NCI-H2227 treated with DMSO at 0.1 percent for 48 hours (cell line): ENCODE measurements at regions not wholly inside any gene's neighbourhood (a gene's known extent, or its start where the extent isn't known, plus 50 kb on each side); places are given as distances from the start of the nearest gene placed in this dataset.

Source experiments
- DNase-seq: peaks from one replicate; lab custom pipeline; 2025; lab: John Stamatoyannopoulos, UW

DNA sequence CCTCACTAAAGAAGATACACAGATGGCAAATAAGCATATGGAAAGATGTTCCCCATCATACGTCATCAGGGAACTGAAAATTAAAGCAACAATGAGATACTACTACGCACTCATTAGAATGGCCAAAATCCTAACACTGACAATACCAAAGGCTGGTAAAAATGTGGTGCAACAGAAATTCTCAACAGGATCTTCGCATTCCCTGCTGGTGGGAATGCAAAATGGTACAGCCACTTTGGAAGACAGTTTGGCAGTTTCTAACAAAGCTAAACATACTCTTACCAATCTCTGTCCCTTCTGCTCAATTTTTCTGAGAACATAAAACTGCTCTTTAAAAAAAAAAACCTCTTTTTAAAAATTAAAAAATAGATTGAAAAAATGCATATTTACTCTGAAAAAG lies 300.2 kb downstream of the FBXW7 start:
- DNase-seq = no peak

GRCh38 chr4:152234571-152234970 lies 301.3 kb downstream of the FBXW7 start:
- no peak for DNase-seq

GRCh38 chr4:152232271-152232670 lies 303.6 kb downstream of the FBXW7 start:
- DNase-seq = no peak

DNA sequence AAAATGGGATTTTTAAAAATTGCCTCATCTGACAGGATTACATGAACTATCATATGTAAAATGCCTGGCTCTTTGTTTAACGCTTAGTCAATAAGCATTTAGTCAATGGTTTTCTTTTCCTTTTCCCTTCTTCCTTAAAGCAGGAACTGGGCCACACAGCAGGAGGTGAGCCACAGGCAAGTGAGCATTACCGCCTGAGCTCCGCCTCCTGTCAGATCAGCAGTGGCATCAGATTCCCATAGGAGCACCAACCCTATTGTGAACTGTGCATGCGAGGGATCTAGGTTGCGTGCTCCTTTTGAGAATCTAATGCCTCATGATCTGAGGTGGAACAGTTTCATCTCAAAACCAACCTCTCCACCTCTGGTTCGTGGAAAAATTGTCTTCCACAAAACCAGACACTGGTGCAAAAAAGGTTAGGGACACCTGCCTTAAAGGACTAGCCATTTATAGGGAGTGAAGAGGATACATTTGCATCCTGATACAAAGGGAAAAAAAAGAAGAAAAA lies 306.1 kb downstream of the FBXW7 start:
- no peak for DNase-seq

DNA sequence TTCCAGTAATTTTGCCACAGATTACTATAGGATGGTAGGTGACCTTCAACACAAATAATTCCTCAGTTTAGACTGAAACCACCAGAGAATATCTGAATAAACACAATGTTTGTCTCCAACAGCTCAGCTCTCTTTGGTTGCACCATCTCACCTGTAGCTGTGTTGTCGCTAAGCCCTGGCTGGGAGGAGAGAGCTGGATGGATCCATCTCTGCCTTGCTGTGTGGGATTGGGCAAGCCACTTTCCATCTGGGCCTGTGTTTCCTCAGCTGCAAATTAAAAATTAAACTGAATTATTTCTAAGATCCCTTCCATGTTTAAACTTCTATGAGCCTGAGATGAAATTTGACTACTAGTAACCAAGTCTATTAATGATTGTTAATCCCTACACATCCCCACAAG lies 310.2 kb downstream of the FBXW7 start:
- DNase-seq = no peak

DNA sequence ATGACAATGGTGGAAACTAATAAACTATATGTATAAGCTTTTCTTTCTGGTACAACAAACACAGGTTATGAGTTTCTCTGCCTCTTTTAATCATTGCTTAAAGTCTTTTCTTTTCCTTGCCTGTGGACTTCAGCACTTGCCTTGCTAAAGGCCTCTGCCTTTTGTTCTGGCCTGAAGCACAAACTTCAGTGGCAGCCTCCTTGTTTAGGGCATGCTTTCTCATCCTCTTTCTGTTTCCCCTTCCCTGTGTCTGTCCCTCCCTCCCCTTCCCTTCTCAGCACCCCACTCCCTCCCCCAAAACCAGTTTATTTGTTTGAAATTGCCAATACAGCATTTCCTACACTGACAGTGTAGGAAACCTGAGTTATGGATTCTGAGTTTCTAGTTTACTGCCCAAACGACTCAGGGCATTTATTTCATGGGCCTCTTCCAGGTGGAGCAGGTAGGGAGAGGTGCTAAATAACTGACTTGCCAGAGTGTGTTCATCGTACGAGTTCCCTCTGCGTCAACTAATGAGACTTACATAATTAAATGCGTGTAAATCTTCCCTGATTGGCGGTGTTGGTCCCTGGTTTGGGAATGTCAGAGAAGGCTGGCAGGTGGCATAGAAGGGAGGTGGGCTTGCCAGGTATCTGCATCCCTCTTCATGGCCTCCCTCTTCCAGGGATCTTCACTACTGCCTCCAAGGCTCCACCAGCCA lies 311.0 kb downstream of the FBXW7 start:
- DNase-seq = no peak

DNA sequence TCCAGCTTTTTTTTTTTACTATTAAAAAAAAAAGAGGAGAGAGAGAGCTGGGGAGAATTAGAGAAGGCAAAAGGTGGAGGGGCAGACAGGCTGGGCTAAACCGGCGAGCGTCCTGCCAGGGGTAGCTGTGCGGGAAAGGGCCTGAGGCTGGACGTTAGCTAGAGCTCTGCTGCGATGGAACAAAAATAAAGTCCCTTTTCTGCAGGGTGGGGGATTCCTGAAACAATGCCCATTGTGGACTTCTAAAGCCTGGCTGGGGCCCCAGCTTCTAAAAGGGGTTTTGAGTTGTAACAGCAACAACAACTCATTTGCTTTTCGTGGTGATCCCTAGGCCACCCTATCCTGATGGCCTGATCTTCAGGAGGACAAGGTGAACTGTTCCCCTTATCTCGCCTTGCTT lies 311.7 kb downstream of the FBXW7 start:
- DNase-seq = no peak

- DNase-seq = no peak
Observed at GRCh38 chr4:152223600-152223999, 312.3 kb downstream of the FBXW7 start.

DNA sequence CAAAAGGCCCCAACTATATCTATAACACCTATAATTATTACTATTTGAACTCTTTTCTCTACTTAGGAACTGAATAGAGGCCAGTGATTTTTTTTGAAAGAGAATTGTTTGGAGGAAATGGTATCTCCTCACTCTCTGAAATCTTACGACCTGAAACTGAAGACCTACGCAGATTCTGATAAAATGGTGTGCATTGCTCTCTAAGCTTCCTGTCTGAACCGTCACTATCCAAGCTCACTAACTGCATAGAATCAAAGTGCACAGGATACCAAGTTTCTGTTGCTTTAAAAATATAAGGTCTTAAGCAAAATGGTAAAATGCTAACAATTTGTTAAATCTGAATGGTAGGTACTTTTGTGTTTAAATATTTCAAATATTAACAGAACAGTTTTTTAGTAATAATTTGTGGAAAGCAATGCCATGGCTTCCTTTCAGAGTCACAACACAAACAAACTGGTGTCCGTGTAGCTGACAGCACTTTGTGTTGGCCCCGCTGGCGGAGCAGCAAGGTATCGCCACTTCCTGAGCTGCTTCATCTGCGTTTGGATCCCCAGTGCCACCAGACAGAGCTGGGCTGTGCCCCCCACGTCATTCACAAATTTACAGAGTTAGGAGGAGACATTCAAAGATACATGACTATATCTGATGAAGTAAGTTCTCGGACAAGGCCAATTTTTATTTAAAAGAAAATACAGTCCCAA lies 313.9 kb downstream of the FBXW7 start:
- DNase-seq = peak; percentile 46

GRCh38 chr4:152220201-152220666 lies 315.7 kb downstream of the FBXW7 start:
- DNase-seq = no peak

GRCh38 chr4:152218576-152218975 lies 317.3 kb downstream of the FBXW7 start:
- DNase-seq = no peak

DNA sequence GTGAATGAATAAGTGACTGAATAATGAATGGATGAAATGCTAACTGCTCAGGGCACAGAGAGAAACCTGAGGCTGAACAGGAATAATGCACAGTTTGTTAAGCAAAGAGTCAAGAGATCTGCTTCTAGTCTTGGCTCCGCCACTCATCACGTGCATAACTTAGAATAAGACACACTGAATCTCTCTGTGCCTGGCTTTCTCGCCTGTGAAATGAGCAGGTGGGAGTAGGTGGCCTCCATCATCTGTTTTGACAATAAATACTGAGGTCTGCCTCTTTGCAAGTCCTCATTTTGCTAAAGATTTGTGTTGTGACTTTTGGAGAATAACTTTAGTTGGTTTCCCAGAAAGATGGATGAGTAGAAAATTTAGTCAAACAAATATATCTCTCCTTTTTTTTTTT lies 318.0 kb downstream of the FBXW7 start:
- DNase-seq = peak; percentile 15

- DNase-seq = peak; percentile 83
Observed at GRCh38 chr4:152211936-152212653, 323.8 kb downstream of the FBXW7 start.

- no peak for DNase-seq
Observed at GRCh38 chr4:152209772-152210493, 326.0 kb downstream of the FBXW7 start.

DNA sequence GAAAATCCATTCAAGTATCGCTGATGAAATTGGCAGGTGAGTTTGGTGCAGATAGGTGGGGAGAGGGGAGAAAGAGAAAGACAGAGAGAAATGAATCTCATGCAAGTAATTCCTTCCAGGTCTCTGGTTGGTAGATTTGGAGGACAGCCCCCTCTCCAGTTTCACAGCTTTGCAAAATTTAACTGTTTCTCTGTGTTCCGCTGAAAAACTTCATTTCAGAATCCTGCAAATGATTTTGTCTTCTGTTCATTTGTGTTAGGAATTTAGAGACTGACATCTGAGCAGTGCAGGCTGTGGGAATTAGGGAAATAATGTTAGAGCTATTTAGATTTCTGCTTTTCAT lies 328.5 kb downstream of the FBXW7 start:
- DNase-seq = no peak

- peak; percentile 5 for DNase-seq
Observed at GRCh38 chr4:152206646-152207377, 329.1 kb downstream of the FBXW7 start.

GRCh38 chr4:152206185-152206584 lies 329.7 kb downstream of the FBXW7 start:
- no peak for DNase-seq

GRCh38 chr4:152202415-152202814 lies 333.5 kb downstream of the FBXW7 start:
- no peak for DNase-seq

GRCh38 chr4:152200511-152201333 lies 335.2 kb downstream of the FBXW7 start:
- no peak for DNase-seq

DNA sequence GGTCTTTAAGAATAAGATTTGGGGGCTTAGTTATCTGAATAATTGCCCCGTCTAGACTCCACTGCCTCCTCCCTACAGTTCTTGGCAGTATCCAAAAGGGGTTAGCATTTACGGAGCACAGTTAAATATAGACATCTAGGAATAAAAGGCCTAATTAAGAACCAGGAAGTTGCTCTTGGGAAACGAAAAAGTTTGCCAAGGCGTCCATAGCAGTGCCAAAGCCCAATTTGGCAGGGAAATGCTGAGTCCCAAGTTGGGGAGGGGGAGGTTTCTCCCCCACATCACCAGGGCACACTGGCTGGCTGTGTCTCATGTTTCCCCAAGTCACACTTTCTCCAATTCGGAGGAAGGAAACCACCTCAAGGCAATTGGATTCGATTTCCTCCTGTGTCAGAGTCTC lies 338.7 kb downstream of the FBXW7 start:
- DNase-seq = no peak

DNA sequence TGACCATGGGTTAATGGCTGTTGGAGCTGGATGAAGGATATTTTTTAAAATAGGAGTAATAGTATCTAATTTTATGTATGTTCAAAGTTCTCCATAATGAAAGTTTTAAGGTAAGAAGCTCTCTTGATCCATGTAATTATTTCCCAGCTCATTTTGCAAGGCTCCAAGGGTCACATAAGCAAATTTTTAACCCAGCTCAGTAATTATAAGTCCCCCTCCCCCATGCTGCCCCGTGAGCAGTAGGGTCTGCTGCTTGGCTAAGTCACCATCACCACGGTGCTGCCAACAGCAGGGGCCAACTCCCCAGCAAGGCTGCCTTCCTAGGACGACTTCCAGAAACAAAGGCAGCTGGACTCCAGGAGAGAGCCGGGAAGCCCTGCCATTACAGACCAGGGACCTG lies 340.0 kb downstream of the FBXW7 start:
- DNase-seq = no peak
